ENCODE measurements at regions not wholly inside any gene's neighbourhood (a gene's known extent, or its start where the extent isn't known, plus 50 kb on each side); places are given as distances from the start of the nearest gene placed in this dataset.

GRCh38 chr16:14334366-14335080, 263.4 kb downstream of the MRTFB start:
- no peak for DNase-seq

GRCh38 chr16:14333361-14333760, 262.2 kb downstream of the MRTFB start:
- DNase-seq: no peak

- DNase-seq: no peak
Measured at GRCh38 chr16:14331020-14331419, 259.9 kb downstream of the MRTFB start.

GRCh38 chr16:14329727-14330350, 258.7 kb downstream of the MRTFB start:
- no peak for DNase-seq

GRCh38 chr16:14325502-14326401, 254.6 kb downstream of the MRTFB start:
- peak in 1 of 2 experiments; percentile 31 for DNase-seq

GRCh38 chr16:14324581-14324980, 253.5 kb downstream of the MRTFB start:
- no peak for DNase-seq

GRCh38 chr16:14322186-14322585, 251.1 kb downstream of the MRTFB start:
- DNase-seq: no peak

GRCh38 chr16:14321542-14321941, 250.4 kb downstream of the MRTFB start:
- no peak for DNase-seq

GRCh38 chr16:14320406-14320805, 249.3 kb downstream of the MRTFB start:
- DNase-seq: no peak

All from NCI-H2081 (cell line).